ENCODE measurements at regions not wholly inside any gene's neighbourhood (a gene's known extent, or its start where the extent isn't known, plus 50 kb on each side); places are given as distances from the start of the nearest gene placed in this dataset.
A peak's percentile ranks its signal among the peaks of the same experiment; 100 is the strongest.

GRCh38 chr1:61627365-61627764 is 97.6 kb downstream of the TM2D1 start:
- DNase-seq (ENCODE audit: low spot score): no peak

- no peak for DNase-seq (ENCODE audit: low spot score)
These were observed 98.1 kb downstream of the TM2D1 start for GRCh38 chr1:61626816-61627215.

DNA sequence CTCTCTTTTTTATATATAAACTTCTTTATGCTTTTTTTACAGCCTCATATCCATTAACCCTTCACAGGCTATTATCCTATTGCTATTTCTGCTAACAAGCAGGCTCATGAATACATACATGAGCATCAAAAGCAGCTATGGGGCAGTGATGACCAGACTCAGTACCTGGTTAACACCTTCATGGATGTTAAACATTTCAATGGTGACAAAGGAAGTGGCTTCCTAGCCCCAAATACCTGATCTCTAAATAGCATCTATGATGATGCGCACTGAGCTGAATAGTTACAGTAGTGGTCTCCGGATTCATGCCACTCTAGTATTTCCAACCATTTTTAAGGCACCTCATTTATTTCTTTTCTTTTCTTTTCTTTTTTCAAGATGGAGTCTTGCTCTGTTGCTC is 101.1 kb downstream of the TM2D1 start:
- no peak for DNase-seq (ENCODE audit: low spot score)

- DNase-seq (ENCODE audit: low spot score): no peak
These were observed 104.4 kb downstream of the TM2D1 start for GRCh38 chr1:61620536-61620935.

DNA sequence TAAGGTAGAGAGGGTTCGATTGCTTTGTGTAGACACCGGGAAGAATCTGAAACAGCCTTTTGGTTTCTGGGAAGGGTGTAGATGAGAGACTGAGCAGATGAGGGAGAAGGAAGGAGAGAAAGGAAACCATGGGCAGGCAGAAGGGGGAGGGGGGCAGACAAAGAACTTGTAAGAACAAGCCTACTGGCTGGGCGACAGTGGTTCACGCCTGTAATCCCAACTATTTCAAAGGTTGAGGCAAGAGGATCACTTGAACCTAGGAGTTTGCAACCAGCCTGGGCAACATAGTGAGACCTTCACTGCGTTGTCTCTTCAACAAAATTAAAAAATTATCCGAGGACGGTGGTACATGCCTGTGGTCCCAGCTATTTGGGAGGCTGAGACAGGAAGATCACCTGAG is 106.2 kb downstream of the TM2D1 start:
- no peak for DNase-seq (ENCODE audit: low spot score)

DNA sequence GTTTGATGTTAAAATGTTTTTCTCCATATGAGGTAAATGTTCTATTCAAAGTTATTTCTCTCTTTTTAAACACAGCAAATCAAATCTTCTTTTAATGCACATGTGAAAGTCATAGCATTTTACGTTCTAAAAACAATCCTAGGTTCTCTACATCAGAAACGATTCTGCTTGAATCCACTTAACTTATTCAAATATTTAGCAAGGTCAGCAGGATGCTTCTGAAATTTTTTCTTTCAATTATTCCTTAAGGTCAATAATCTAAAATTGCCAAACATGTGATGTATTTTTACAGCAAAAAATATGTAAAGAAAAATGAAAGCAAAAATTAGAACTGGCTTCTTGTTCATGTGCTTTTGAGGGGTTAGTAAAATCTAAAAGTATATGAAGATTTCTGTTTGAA is 106.7 kb downstream of the TM2D1 start:
- no peak for DNase-seq (ENCODE audit: low spot score)

DNA sequence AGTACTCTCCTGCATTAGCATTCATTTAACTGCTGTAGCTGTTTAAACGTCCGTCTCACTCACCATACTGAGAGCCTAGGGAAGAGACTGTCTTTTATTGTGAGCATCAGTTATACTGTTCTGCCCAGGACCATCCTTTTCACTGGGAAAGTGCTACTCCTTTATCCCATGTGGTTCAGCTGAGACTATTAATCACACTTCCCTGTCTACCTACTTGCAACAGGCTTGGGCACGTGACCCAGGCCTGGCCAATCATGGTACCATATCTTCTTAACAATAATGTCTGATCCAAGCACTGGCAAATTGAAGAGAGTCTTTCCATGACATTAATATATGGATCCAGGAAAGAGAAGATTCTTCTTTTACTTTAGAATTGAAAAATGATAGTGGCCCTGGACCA is 108.1 kb downstream of the TM2D1 start:
- DNase-seq (ENCODE audit: low spot score): no peak

DNA sequence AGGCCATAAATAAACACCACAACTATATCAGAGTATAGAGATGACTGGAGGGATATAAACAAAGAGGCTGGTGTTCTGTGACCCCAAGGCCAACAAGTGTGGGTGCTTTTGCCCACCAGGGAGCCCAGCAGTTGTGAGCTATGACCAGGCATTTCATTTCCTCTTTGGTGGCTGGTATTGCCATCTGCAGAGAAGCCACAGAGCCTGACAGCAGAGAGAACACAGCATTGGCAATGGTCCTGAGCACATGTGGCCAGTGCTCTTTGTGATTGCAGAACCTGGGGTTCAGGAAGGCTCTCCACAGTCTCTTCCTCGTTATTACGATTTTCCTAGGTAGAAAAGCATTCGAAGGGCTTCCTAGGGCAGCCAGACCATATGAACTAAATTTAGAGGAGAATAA is 112.3 kb downstream of the TM2D1 start:
- no peak for DNase-seq (ENCODE audit: low spot score)

- no peak for DNase-seq (ENCODE audit: low spot score)
These were observed 115.9 kb downstream of the TM2D1 start for GRCh38 chr1:61609040-61609439.

DNA sequence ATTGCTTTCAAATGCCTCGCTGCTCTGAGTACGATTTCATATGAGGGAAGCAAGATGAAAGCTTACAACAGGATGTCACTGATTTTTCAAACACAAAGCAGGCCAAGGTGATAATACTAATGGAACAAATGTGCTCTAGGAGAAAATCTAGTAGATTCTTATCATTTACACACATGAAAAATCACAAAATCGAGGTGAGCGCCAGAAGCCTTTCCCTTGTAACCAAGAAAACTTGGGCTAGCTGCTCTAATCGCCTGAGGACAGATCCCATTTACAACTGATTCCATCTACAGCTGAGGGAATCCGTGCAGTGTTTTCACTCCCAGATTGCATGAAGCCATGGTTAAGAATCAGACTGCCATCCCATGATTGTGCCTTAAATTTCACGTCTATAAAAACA is 117.5 kb downstream of the TM2D1 start:
- peak; percentile 39 for DNase-seq (ENCODE audit: low spot score)

GRCh38 chr1:61606448-61607312 is 118.3 kb downstream of the TM2D1 start:
- no peak for DNase-seq (ENCODE audit: low spot score)

- no peak for DNase-seq (ENCODE audit: low spot score)
These were observed 119.2 kb downstream of the TM2D1 start for GRCh38 chr1:61605607-61606321.

DNA sequence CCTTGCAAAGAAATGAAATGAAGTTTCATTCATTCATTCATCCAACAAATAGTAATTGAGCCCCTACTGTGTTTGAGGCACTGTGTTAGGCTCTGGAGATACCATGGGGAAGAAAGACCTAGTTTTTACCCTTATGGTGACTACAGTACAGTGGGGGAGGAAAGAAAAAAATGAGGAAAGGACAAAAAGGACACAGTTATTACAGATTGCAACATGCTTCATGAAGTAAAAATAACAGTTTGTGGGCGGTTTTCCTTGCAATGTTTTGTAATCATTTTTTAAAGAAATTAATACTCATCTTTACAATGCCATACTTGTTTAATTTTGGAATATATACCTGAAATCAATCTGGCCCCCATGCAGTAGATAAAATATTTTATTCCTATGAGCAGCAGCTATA is 120.3 kb downstream of the TM2D1 start:
- DNase-seq (ENCODE audit: low spot score): no peak

- no peak for DNase-seq (ENCODE audit: low spot score)
These were observed 120.7 kb downstream of the TM2D1 start for GRCh38 chr1:61604261-61604660.

GRCh38 chr1:61602663-61603062 is 122.3 kb downstream of the TM2D1 start:
- no peak for DNase-seq (ENCODE audit: low spot score)

GRCh38 chr1:61597601-61598000 is 127.3 kb downstream of the TM2D1 start:
- no peak for DNase-seq (ENCODE audit: low spot score)

DNA sequence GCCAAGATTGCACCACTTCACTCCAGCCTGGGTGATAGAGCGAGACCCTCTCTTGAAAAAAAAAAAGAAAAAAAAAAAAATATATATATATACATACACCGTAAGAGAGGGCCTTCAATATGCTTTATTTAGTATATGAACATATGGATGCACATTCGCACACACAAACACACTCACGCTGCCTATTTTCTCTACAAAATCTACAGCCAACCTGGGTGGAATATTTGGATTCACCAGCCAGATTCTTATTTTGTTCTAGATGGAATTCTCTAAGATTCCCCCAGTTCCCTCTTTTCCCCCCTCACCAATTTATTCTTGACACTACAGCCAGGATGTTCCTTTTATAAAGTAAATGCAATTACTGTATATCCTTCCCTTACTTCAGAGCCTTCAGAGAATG is 131.6 kb downstream of the TM2D1 start:
- DNase-seq (ENCODE audit: low spot score): no peak

DNA sequence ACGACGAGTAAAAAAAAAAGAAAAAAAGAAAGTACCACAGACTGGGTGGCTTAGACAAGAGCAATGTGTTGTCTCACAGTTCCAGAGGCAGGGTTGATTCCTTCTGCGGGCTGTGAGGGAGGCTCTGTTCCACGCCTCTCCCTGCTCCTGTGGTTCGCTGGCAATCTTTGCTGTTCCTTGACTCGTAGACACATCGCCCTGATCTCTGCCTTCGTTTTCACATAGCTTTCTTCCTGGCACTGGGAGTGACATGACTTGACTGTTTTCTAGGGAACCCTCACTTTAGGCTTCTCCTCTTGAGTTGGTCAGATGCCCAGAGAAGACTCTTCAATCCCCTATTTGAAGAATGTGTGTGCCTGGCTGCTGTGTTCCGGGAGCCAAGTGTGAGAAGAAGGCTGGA is 133.6 kb downstream of the TM2D1 start:
- DNase-seq (ENCODE audit: low spot score): no peak

DNA sequence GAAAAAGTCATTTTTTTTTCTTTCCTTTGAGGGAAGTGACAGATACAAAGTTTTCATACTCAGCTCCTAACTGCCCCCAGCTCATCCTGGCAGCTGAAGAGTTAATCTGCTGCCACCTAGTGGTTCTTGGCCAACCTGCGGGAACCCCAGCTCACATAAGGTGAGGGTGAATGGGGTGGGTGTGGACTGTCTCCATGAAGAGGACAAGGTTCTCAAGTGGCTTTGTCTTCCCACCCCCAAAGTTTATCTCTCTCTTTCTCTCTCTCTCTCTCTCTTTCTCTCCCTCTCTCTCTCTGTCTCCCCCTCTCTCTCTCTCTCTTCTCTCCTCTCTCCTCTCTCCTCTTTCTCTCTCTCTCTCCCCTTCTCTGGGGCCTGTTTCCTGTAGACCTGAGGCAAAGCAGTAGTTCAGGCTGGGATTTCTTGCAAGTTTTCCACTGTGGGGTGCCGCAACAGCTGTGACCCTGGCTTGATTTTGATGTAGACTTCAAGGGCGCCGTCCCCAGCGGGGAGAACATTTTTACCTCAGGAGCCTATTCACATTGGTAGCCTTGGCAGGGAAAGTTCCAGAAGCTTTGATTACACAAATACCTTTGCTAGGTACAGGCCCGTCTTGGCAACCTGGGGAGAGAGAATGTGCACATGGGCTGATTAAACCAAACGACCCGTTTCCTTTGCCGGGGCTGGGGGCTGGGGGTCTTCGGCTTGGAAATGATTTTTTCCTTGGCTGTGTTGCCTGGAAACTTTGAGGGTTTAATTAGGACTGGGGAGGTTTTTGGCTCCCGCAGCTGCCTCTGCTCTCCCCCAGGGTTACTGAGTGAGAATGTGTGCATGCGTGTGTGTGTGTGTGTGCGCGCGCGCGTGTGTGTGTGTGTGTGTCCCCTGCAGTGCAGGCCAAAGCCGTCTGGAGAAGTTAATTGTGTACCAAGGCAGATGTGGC is 135.9 kb downstream of the TM2D1 start:
- DNase-seq (ENCODE audit: low spot score): peak; percentile 68

DNA sequence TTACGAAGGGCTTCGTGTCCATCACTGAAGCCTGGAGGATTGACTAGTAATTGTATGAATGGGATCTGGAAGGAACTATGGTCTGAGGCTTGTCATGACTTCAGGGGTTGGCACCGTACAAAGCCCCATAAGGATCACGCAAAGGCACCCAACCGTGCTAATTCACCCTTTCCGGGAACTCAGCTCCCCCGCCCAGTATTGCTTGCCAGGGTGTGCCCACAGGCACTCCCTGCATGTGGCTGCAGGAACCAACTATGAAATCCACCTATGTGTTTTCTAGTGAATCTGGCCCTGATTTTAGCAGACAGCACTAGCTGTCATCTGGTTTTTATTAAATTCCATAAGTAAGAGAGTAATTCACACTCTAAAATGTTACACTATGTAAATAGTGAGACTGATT is 139.2 kb downstream of the TM2D1 start:
- no peak for DNase-seq (ENCODE audit: low spot score)

- DNase-seq (ENCODE audit: low spot score): no peak
These were observed 141.2 kb downstream of the TM2D1 start for GRCh38 chr1:61583703-61584102.

DNA sequence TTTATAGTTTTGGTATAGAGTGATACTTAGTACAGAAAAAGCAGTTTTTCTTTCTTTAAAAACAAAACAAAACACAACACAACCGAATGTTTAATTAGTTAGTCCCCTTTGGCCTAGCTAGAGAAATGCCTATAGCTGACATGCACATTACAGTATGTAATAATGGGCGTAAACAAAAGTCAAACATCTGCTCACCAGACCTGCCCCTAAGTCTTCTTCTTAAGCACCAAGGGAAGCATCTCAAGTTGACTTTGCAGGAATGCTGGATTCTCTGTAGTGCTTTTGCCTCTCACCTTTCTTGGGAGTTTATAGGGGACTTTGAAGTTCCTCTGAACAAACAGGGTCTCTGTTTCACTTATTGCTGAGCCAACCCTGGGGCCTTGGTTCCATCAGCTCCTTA is 143.7 kb downstream of the TM2D1 start:
- DNase-seq (ENCODE audit: low spot score): no peak
